Effector memory CD4-positive, alpha-beta T cell (primary cell): ENCODE measurements at regions not wholly inside any gene's neighbourhood (a gene's known extent, or its start where the extent isn't known, plus 50 kb on each side); places are given as distances from the start of the nearest gene placed in this dataset.

Experiments
- DNase-seq, 3 donors: peaks; one replicate each; pipeline ENCODE4 v3.0.0-alpha.2; 2020
- H3K27ac ChIP-seq: 2 replicates; pipeline ENCODE4 v1.7.0; 2013; ENCODE audit warnings: mild to moderate bottlenecking, low read length, moderate library complexity; ENCODE audit not compliant: insufficient read depth, poor library complexity, severe bottlenecking
- H3K27me3 ChIP-seq: replicated peaks from 2 replicates; pipeline ENCODE4 v1.7.0; 2013; ENCODE audit warnings: mild to moderate bottlenecking, low read length; ENCODE audit not compliant: insufficient read depth, control insufficient read depth, poor library complexity, severe bottlenecking
- H3K36me3 ChIP-seq: 2 replicates; pipeline ENCODE4 v1.7.0; 2013; ENCODE audit warnings: mild to moderate bottlenecking, low read length, moderate library complexity; ENCODE audit not compliant: control insufficient read depth, insufficient read depth
- H3K4me1 ChIP-seq: 2 replicates; pipeline ENCODE4 v1.7.0; 2013; ENCODE audit warnings: low read length, mild to moderate bottlenecking; ENCODE audit not compliant: control insufficient read depth, insufficient read depth, poor library complexity, severe bottlenecking
- H3K4me3 ChIP-seq: 2 replicates; pipeline ENCODE4 v1.7.0; 2013; ENCODE audit warnings: low read length, low read depth, mild to moderate bottlenecking; ENCODE audit not compliant: insufficient read depth, poor library complexity, severe bottlenecking
- H3K9me3 ChIP-seq: 2 replicates; pipeline ENCODE4 v1.7.0; 2013; ENCODE audit warnings: mild to moderate bottlenecking, low read length, moderate library complexity; ENCODE audit not compliant: control insufficient read depth

- no peaks in the 10 kb centered on the region for H3K27me3 ChIP-seq
- no peaks in the 10 kb centered on the region for H3K9me3 ChIP-seq
- no peak for DNase-seq
- no peaks in the 10 kb centered on the region for H3K36me3 ChIP-seq
- no peaks in the 10 kb centered on the region for H3K4me1 ChIP-seq
- no peak overlapping the region for H3K4me3 ChIP-seq
- H3K27ac ChIP-seq: no peak overlapping the region
Observed at GRCh38 chr5:124072570-124072969, 560.6 kb downstream of the CSNK1G3 start.

DNA sequence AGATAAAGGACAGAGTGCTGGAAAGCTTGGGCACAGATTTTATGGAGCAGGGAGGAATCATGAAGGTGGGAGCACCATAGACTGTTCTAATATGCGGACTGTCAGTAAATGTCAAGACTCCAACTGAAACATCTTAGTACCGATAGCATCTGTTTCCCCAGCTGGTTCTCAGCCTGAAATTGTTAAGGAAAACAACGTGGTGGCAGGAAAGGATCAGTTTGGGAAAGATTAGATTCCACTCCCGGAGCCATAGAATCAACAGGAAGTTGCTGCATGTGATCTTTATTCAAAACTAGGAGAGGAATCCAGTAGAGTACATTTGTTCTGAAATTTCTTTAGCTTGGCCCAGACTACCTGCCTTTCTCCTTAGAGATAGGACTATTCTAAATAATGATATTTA, 559.1 kb downstream of the CSNK1G3 start:
- DNase-seq: no peak
- Histone ChIP-seq H3K9me3 (no peaks in the 10 kb centered on the region), H3K4me1 (no peaks in the 10 kb centered on the region), H3K36me3 (no peaks in the 10 kb centered on the region), H3K27ac (no peak overlapping the region), H3K27me3 (no peaks in the 10 kb centered on the region), H3K4me3 (no peak overlapping the region)

DNA sequence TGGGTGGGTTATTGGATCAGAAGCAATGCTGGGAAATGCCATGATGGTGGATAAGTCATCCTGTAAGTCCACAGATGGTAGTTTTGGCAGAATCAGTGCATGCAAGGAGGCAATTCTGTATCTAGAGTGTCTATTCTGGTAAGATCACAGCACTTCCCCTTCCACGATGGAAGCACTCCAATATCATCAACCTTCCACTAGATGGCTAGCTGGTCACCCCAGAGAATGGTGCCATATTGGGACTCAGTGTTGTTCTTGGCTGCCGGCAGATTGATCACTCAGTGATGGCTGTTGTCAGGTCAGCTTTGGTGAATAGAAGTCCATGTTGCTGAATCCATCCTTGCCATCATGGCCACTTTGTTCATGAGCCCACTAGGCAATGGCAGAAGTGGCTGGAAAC, 553.5 kb downstream of the CSNK1G3 start:
- H3K36me3 ChIP-seq: no peaks in the 10 kb centered on the region
- no peak overlapping the region for H3K27ac ChIP-seq

DNA sequence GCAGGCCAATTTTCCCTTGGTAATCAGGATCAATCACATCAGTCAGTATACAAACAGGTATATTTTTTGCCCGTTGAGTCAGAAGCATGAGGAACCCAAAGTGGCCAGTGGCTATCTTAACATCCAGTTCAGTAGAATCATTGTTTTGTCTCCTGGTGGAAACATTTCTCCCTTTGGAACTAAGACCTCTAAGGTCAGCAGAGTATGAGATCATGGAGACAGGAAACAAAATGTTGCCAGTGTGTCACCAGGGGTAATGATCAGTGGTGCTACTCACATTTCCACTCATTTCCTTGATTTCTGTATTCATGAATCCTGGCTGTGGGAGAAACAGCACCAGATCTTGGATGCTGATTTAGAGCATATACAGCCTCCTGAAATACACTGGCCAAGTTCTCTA, 553.0 kb downstream of the CSNK1G3 start:
- no peak for DNase-seq
- no peaks in the 10 kb centered on the region for H3K36me3 ChIP-seq
- no peaks in the 10 kb centered on the region for H3K27me3 ChIP-seq
- H3K4me3 ChIP-seq: no peak overlapping the region
- no peaks in the 10 kb centered on the region for H3K9me3 ChIP-seq
- H3K27ac ChIP-seq: no peak overlapping the region
- H3K4me1 ChIP-seq: no peaks in the 10 kb centered on the region

More for the DNA sequence above, 553.5 kb downstream of the CSNK1G3 start:
- Histone ChIP-seq H3K4me1 (no peaks in the 10 kb centered on the region), H3K4me3 (no peak overlapping the region), H3K9me3 (no peaks in the 10 kb centered on the region), H3K27me3 (no peaks in the 10 kb centered on the region)
- DNase-seq: no peak

GRCh38 chr5:124061663-124062062, 549.7 kb downstream of the CSNK1G3 start:
- no peak overlapping the region for H3K4me3 ChIP-seq
- no peak for DNase-seq
- no peaks in the 10 kb centered on the region for H3K27me3 ChIP-seq
- no peaks in the 10 kb centered on the region for H3K4me1 ChIP-seq
- no peaks in the 10 kb centered on the region for H3K9me3 ChIP-seq
- H3K27ac ChIP-seq: no peak overlapping the region
- H3K36me3 ChIP-seq: no peaks in the 10 kb centered on the region

DNA sequence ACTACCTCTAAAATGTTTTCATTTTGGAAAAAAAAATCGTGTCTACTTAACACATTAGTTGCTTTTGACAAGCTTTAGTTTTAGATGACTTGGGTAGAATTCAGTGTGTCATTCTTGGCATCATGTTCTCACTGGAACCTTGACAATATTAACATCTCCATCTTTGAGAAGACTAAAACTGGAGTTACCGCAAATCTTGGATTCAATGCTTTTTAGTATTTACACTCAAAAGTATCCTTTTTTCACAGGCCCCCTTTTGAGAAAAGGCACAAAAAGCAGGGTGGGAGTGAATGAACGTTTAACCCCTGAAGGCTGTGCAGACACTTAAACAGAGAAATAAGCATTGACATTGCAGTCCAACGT, 549.1 kb downstream of the CSNK1G3 start:
- H3K27ac ChIP-seq: no peak overlapping the region
- DNase-seq: no peak
- H3K4me3 ChIP-seq: no peak overlapping the region
- no peaks in the 10 kb centered on the region for H3K27me3 ChIP-seq
- no peaks in the 10 kb centered on the region for H3K4me1 ChIP-seq
- no peaks in the 10 kb centered on the region for H3K36me3 ChIP-seq
- no peaks in the 10 kb centered on the region for H3K9me3 ChIP-seq

DNA sequence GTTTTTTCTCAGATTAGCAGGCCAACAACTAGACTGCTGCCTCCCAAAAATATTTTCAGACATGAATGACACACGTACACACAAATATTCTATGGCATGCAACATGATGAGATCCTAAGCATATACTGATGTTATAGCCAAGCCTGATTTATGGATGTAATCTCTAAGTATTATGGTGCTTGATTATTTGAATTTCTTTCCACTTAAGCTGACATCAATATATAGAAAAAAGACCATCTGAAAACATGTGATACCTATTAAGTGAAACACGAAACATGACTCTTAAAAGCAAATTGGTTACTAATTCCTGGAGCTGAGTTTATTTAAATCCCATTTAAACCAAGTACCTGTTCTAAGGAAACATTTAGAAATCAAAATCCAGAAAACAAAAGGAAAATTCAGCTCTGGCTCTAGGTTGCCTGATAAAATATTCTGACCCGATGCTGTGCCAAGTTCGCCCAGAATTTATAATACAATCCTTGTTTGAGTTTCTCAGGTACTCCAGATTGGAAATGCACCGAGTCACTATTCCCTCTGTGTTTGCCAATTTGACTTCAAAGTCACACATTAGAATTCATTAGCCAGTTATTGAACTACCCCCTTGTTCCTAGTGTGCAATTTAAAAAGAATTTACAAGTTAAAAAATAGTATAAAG, 548.6 kb downstream of the CSNK1G3 start:
- DNase-seq: no peak

DNA sequence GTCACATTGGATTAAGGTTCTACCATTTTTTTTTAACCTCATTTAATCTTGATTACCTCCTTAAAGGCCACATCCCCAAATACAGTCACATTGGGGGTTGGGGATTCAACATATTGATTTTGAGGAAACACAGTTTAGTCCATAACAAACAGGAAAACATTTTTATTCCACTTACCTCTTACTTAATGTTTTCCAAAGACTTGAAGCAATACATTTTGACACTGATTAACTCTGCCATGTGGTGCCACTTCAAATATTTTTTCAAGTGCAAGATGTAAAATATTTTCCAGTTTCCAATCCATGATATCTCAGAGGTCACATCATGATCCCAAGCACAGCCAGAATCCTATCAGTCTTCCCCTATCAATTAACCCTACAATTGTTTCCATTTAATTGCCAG, 548.0 kb downstream of the CSNK1G3 start:
- H3K27ac ChIP-seq: no peak overlapping the region
- no peaks in the 10 kb centered on the region for H3K9me3 ChIP-seq
- H3K4me1 ChIP-seq: no peaks in the 10 kb centered on the region
- no peaks in the 10 kb centered on the region for H3K27me3 ChIP-seq
- no peak overlapping the region for H3K4me3 ChIP-seq
- H3K36me3 ChIP-seq: no peaks in the 10 kb centered on the region
- DNase-seq: no peak

More for the DNA sequence above, 548.6 kb downstream of the CSNK1G3 start:
- Histone ChIP-seq H3K27me3 (no peaks in the 10 kb centered on the region), H3K9me3 (no peaks in the 10 kb centered on the region), H3K4me3 (no peak overlapping the region), H3K4me1 (no peaks in the 10 kb centered on the region), H3K36me3 (no peaks in the 10 kb centered on the region), H3K27ac (no peak overlapping the region)

GRCh38 chr5:124059200-124059599, 547.2 kb downstream of the CSNK1G3 start:
- no peak for DNase-seq
- H3K27ac ChIP-seq: no peak overlapping the region
- H3K36me3 ChIP-seq: no peaks in the 10 kb centered on the region
- H3K4me1 ChIP-seq: no peaks in the 10 kb centered on the region
- H3K27me3 ChIP-seq: no peaks in the 10 kb centered on the region
- no peak overlapping the region for H3K4me3 ChIP-seq
- no peaks in the 10 kb centered on the region for H3K9me3 ChIP-seq

DNA sequence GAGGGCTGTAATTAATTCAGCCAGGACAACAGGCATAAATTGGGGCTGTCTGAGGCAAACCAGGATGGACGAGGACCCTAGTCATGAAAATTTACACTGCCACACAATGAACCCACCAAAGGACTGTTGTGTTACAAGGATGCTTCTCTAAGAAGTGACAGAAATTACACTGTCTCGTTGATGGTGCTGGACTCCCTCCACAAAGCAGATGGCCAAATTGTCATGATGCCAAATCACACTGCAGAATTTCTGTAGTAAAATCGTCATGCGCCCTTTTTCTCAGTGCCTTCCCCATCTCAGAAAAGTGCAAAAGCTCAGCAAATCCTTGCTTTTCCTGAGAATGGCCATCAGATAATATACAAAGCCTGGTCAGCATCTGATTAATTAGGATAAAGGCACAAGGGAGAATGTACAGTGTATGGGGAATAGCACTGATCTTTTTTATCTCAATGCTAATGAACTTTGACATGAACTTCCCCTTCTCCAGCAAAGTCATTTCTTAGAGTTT, 545.8 kb downstream of the CSNK1G3 start:
- no peak for DNase-seq
- Histone ChIP-seq H3K36me3 (no peaks in the 10 kb centered on the region), H3K4me3 (no peak overlapping the region), H3K9me3 (no peaks in the 10 kb centered on the region), H3K27ac (no peak overlapping the region), H3K27me3 (no peaks in the 10 kb centered on the region), H3K4me1 (no peaks in the 10 kb centered on the region)
